HEK293T (cell line): ENCODE measurements at regions not wholly inside any gene's neighbourhood (a gene's known extent, or its start where the extent isn't known, plus 50 kb on each side); places are given as distances from the start of the nearest gene placed in this dataset.

Experiments used
- ARNT ChIP-seq: fragments of 450-650 bp; IDR thresholded peaks from 2 replicates; pipeline ENCODE4 v1.6.1; 2017; ENCODE audit warnings: mild to moderate bottlenecking
- HDGF ChIP-seq: fragments of 450-650 bp; IDR thresholded peaks from 2 replicates; pipeline ENCODE4 v1.6.1; 2017; ENCODE audit warnings: antibody characterized with exemption, borderline replicate concordance
- LEF1 ChIP-seq: fragments of 450-650 bp; IDR thresholded peaks from 2 replicates; pipeline ENCODE4 v1.6.1; 2017; ENCODE audit warnings: mild to moderate bottlenecking, borderline replicate concordance
- SUZ12 ChIP-seq: fragments of 450-650 bp; IDR thresholded peaks from 2 replicates; pipeline ENCODE4 v1.6.1; 2016; ENCODE audit warnings: mild to moderate bottlenecking

GRCh38 chr1:72365693-72366092, 83.4 kb upstream of the NEGR1 start:
- no peak for TF ChIP-seq SUZ12
- TF ChIP-seq ARNT, result no peak
- TF ChIP-seq LEF1, result no peak
- TF ChIP-seq HDGF, result no peak
